GM21367 (cell line): ENCODE measurements at regions not wholly inside any gene's neighbourhood (a gene's known extent, or its start where the extent isn't known, plus 50 kb on each side); places are given as distances from the start of the nearest gene placed in this dataset.

Experiments
- ATAC-seq: cut with Tn5 transposase; IDR thresholded peaks from one replicate; pipeline ENCODE4 v1.9.1; 2021; ENCODE audit not compliant: unreplicated experiment

DNA sequence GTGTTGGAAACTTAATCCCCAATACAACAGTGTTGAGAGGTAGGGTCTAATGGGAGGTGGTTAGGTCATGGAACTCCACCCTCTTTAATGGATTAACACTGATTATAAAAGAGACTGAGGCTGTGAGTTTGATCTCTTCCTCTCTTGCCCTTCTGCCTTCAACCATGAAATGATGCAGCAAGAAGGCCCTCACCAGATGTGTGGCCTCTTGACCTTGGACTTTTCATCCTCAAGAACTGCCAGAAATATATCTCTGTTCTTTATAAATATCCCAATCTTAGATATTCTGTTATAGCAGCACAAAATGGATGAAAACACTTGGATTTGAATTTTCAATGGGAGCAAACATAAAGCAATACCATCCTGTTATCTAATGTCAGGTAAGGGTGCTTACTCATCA, 67.6 kb downstream of the NMUR2 start:
- ATAC-seq = no peak

DNA sequence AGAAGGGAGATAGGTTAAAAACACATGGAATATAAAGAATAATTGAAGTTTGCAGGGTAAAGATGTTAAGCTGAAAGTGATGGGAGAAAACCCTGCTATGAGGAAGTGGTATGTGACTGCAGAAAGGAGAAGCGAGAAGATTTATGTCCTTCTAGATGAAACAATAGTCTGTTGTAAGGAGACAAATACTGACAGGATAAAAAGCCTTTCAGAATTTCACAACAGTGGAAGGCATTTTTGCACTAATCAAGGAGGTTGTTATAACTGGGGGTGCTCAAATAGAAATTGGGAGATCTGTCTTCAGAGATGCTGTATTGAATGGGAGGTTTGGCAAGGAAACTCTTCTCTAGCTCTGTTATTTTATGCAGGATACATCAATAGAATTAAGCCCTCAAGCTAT, 69.6 kb downstream of the NMUR2 start:
- ATAC-seq = no peak

- ATAC-seq = no peak
Observed at GRCh38 chr5:152332716-152333460, 72.2 kb downstream of the NMUR2 start.

- no peak for ATAC-seq
Observed at GRCh38 chr5:152331718-152332117, 73.4 kb downstream of the NMUR2 start.

- no peak for ATAC-seq
Observed at GRCh38 chr5:152331006-152331405, 74.1 kb downstream of the NMUR2 start.

DNA sequence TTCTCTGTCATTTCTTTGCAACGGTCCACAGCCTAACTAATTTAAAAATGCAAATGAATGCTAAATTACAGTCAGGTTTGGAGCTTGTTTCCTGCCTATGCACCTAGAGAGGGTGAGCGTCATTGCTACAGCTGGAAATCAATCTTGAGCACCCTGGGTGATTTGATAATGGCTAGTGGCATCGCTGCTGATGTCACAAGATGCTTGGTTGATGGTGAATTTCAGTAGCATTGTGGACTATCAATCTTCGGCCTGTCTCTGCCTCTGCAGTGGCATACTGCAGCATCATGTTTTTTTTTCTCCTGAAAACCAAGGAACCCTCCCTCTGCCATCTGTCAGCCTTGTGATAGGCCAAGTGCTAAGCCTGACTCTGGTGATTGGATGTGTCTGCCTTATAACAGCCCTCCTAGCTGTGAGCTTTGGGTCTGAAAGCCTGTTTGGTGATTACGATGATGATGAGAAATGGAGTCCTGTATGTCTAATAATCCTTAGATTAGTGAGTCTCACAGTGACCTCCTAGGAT, 75.3 kb downstream of the NMUR2 start:
- no peak for ATAC-seq

DNA sequence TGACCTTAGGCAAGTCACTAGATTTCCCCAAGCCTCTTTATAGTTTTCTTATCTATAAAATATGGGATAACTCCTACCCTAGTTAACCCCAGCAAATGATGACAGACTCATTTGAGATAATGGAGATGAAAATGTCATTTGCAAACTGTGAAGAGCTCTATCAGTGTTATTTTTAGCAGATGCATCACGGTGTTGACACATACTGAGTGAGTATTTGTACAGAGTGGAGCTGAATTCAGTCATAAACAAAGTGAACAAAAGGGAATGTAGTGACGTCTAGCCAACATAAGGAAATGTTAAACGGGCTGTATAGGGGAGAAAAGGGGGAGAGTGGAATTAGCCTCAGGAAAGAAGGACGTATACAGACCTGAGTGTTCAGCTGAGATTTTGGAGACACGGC, 75.9 kb downstream of the NMUR2 start:
- no peak for ATAC-seq

- no peak for ATAC-seq
Observed at GRCh38 chr5:152315942-152316341, 89.1 kb downstream of the NMUR2 start.

- no peak for ATAC-seq
Observed at GRCh38 chr5:152314196-152314829, 90.8 kb downstream of the NMUR2 start.

DNA sequence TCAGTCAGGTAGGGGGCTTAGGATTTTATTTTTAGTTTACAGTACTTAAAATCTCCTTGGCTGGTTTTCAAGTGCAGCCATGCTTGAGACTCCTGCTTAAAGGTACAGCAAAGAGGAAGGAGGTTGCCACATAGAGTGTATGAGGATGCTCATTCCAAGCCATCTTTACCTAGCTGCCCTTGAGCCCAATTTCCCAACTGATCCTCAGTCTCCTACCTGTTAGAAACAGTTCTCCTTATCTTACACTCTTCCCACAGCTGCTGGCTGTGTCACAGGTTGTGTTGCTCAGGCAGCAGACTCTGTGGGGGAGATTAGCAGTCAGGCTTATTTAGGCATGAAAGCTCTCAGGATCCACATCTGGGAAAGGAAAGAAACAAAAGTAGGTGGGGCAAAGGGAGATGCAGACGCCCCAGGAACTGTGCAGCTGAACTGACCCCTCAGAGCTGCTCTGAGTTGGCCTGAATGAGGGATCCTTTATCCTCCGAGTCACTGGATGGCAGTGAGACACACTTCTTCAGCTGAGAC, 95.1 kb downstream of the NMUR2 start:
- no peak for ATAC-seq

GRCh38 chr5:152306386-152306785, 98.7 kb downstream of the NMUR2 start:
- ATAC-seq = no peak

DNA sequence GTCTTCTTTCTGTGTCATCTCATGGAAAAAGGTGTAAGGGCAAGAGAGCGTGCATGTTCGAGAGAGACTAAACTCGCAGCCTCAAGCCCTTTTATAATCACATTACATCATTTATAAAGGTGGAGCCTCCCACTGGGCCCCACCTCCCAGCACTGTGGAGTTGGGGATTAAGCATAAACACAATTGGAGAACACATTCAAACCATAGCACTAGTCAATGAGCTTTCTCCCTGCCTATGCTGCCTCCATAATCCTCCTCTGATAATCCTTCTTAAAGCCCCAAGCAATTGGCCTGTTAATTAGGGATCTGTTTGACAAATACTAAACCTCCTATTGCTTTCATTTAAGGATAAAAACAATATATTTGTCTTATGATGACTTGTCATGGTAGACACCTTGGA, 99.6 kb downstream of the NMUR2 start:
- ATAC-seq = no peak

GRCh38 chr5:152303841-152304240, 101.2 kb downstream of the NMUR2 start:
- no peak for ATAC-seq

GRCh38 chr5:152297866-152298265, 107.2 kb downstream of the NMUR2 start:
- no peak for ATAC-seq

DNA sequence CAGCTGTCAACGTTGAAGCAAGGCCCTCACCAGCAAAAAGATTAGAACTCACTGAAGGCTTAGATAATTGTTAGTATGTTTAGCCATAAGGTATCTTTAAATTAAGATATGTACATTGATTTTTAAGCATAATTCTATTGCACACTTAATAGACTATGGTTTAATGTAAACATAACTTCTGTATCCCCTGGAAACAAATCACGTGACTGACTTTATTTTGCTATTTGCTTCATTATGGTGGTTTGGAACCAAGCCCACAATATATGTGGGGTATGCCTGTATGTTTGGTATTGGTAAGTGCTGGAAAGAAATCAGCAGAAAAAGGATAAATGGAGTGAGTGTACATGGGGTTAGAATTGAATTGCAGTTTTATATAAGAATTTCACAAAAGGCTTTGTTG, 111.9 kb downstream of the NMUR2 start:
- no peak for ATAC-seq

DNA sequence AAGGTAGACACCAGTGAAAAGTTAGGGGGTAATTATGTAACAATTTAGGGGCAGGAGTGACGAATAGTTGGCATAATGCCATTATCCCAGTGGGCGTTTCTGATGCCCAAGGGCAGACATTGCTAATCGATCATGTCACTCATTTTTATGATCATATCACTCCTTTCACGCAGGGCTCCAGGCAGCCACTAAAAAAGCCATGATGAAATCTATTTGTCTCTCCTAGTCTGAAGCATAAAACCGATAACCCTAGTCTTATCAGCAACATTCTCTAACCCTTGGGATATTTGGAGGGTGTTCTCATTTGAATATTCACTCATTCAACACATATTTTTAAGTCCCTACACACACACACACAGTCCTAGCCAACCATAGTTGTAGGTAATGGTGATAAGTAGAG, 114.9 kb downstream of the NMUR2 start:
- ATAC-seq = no peak

DNA sequence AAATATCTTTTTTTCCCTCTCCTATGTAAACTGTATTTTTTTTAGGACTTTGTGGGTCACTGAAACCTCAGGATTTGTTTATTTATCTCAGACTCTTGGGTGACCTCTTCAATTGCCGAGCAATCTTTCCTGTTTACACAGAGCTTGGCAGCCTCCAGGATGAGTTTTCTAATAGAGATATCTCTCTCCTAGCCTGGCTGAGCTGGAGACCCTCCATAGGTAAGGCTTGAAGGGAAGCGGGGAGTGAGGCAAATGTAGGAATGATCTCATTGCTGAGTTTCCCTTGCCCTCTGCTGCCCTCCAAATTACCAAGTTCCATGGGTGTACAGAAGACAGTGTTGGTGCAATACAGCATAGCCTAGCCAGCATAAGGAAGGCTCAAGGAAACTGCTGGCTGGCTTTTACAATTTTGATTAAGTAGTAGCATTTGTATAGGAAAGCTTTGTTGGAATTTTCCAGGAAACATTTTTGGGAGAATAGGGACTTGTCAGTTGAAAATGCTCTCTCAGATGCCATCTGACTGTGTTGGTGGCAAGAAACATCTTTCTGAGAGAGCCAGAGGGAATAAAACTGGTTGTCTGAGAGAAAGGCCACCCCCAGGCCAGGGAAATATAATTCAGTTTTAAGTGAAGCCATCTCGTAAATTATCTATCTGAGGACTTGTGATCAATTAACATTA, 116.0 kb downstream of the NMUR2 start:
- ATAC-seq = no peak

DNA sequence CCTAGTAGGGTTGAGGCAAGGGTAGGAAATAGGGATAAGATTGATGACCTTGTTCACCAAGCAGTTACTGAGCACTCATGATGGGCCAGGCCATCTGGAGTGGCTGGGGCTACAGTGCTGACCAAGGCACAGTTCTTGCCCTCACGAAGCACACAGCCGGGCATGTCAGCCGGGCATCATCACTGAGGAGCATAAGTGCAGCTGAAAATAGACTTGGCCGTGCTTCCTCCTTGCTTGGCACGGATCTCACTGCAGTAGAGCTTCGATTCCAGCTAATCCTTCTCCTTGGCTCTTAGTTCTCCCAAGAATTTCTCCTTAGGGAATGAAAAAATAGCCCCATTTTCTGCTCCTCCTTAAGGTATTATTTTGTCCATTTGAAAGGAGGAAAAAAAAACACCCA, 116.6 kb downstream of the NMUR2 start:
- ATAC-seq = no peak

DNA sequence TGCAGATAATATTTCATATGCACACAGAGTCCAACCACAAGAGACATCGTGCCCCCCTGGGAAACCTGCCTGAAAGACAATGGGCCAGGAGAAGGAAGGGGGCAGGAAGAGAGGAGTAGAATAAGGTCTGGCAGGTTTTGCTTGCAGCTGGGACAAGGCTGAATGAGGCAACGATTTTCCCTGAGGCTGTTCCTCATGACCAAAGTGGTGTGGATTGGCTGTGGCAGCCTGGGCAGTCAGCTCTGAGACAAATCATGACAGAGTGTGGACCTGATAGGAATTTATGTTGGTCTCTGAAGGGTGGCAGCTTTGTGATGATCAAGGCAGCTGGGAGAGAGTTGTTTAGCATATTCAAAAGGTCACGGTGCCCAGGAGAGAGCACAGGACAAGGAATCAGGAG, 119.3 kb downstream of the NMUR2 start:
- no peak for ATAC-seq

DNA sequence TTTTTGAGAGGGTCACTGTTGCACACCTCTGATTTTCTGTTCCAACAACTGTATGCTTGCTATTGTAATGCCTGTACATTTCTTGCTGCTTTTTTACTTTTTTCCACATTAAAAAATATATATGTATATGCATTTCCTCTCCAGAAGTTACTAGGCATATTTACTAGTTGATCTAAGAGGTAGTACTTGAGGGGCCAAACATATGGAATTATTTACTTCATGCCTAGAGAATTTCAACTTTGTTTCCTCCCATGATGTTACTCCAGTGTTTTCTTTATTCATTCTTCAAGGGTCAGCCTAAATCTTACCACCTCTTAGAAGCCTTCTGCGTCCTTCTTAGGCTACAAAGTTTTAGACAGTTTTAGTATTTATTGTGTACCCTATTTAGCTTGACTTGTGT, 122.7 kb downstream of the NMUR2 start:
- no peak for ATAC-seq

DNA sequence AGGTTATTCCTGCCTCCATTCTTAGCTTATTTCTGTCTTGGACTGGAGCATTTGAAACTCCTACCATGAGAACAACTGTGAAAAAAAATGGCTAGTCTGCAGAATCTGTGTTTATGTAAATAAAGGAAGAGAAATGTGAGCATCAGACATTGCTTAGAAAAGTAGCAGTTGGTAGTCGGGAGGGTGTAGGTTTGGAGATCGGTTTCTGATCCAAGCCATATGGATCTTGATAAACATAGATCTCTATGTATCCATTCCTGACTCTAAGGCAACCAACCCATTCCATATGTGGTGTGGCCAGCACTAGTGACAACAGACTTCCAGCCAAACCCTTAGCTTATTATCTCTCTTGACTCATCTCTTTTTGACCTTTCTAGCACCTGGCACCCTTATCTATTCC, 127.1 kb downstream of the NMUR2 start:
- ATAC-seq = no peak

DNA sequence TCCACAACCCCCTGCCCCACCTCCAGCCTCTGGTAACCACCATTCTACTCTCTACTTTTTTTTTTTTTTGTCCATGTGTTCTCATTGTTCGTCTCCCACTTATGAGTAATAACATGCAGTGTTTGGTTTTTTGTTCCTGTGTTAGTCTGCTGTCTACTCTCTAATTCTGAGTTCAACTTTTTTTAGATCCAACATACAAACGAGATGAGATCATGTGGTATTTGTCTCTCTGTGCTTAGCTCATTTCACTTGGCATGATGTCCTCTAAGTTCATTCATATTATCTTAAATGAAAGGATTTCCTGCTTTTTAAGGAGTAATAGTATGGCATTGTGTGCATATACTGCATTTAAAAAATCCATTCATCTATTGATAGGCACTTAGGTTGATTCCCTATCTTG, 130.9 kb downstream of the NMUR2 start:
- ATAC-seq = no peak
